ENCODE measurements at regions not wholly inside any gene's neighbourhood (a gene's known extent, or its start where the extent isn't known, plus 50 kb on each side); places are given as distances from the start of the nearest gene placed in this dataset.

- H3K4me1 Mint-ChIP-seq (ENCODE audit: low read depth): peaks cover 9% of the 10 kb centered on the region
- H3K9me3 Mint-ChIP-seq (ENCODE audit: insufficient read depth): no peaks in the 10 kb centered on the region
- ChIA-PET POLR2A (no interaction called here), CTCF (no interaction called here)
- ATAC-seq: no peak
- H3K27ac Mint-ChIP-seq: no peak overlapping the region
- no peak overlapping the region for H3K4me3 Mint-ChIP-seq
- DNase-seq: no peak
- H3K27me3 Mint-ChIP-seq (ENCODE audit: low read depth): no peaks in the 10 kb centered on the region
- no peaks in the 10 kb centered on the region for H3K36me3 Mint-ChIP-seq (ENCODE audit: low read depth)
These were observed 219.8 kb downstream of the C9orf50 start for GRCh38 chr9:129400971-129401622.

DNA sequence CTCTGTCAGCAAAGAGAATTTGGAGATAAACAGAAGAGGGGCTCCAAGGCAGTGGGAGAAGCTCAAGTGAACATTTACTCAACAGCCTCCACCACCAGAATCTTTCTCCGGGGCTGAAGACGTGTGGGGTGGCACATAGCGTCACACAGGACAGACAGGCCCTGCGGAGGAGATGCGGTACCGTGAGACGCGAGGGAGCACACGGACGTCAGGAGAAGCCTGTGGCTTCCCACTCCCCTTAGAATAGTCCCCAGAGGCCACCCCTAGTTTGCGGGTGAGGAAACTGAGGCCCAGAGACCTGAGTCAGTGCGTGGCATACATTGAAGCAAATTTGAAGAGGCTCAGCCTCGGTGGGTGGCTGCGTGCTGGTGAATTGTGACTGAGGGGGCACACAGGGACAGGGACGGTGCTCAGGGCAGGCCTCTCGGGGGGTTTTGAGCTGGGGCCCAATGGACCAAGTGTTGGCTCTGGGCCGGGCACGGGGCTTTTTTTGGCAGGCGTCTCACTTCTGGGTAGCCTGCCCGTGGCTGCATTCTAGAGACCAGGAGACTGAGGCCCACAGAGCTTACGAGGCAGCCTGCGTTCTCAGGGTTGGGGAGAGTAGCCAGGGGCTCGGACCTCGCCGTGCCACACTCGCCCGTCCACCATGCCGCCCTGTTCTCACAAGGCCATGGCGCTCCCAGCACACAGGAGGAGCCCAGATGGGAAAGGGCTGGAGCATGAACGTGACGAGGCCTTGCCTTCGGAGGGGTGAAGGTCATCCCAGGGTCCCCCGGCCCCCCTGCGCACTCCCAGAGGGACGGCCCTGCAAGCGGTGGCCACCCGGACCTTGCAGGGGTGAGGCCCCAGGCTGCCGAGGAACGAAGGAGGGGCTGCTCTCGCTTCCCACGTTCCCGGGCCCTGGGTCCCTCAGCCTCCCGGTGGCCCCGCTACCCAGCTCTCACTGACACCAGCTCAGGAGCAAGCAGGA lies 220.6 kb downstream of the C9orf50 start:
- no peaks in the 10 kb centered on the region for H3K36me3 Mint-ChIP-seq (ENCODE audit: low read depth)
- ChIA-PET POLR2A (no interaction called here), CTCF (no interaction called here)
- no peak overlapping the region for H3K4me3 Mint-ChIP-seq
- peaks cover 9% of the 10 kb centered on the region for H3K4me1 Mint-ChIP-seq (ENCODE audit: low read depth)
- no peaks in the 10 kb centered on the region for H3K27me3 Mint-ChIP-seq (ENCODE audit: low read depth)
- no peaks in the 10 kb centered on the region for H3K9me3 Mint-ChIP-seq (ENCODE audit: insufficient read depth)
- no peak for ATAC-seq
- no peak overlapping the region for H3K27ac Mint-ChIP-seq
- no peak for DNase-seq

DNA sequence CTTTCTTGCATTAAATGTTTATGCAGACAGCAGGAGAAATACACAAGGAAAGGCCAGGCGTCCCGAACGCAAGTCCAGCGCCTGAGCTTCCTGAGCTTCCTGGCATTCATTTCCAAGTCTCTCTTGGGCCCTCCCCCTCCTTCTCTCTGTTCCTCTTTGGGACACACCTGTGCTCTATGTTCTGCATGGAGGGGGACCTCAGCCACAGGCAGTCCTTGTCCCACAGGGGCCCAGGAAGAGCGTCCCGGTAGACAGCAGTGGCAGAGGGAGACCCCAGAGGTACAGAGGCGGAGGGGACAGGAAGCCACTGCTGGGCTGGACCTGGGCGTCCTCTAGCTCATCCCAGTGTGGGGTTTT lies 221.3 kb downstream of the C9orf50 start:
- Mint-ChIP-seq H3K9me3 (ENCODE audit: insufficient read depth) (no peaks in the 10 kb centered on the region), H3K4me3 (no peak overlapping the region), H3K27ac (no peak overlapping the region), H3K27me3 (ENCODE audit: low read depth) (no peaks in the 10 kb centered on the region), H3K4me1 (ENCODE audit: low read depth) (peaks cover 9% of the 10 kb centered on the region), H3K36me3 (ENCODE audit: low read depth) (no peaks in the 10 kb centered on the region)
- ChIA-PET POLR2A (no interaction called here), CTCF (no interaction called here)
- ATAC-seq (no peak), DNase-seq (no peak)

DNA sequence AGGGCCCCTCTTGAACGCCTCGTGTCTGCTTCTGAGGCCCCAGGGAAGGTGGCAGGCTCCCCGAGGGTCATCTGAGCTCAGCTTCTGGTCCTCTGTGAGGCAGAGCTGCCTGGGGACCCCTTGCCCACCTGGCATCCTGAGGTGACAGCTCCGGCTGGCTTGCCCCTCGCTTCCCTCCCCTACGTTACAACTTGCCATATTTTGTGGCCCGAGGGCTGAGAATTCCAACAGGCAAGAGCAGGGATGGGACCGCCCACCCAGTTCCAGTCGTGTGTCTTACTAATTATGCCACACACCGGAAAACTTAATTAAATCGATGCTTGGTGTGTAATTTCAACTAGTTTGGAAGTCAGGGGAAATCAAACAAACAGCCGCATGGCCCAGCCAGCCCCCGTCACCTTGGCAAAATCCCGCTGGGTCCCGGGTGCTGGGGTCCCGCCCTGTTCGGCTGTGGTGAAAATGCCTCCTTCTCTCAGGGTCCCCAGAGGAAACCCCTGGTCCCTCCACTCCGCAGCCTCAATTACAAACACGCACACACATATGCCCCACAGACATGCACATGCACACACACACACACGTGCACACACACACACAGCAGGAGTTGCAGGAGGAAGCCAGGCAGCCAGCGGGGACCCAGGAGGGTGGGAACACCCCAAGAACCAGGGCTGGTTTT lies 221.0 kb upstream of the IER5L start:
- Mint-ChIP-seq H3K27me3 (ENCODE audit: low read depth) (no peaks in the 10 kb centered on the region), H3K4me3 (no peak overlapping the region), H3K36me3 (ENCODE audit: low read depth) (no peaks in the 10 kb centered on the region), H3K27ac (no peak overlapping the region), H3K9me3 (ENCODE audit: insufficient read depth) (no peaks in the 10 kb centered on the region), H3K4me1 (ENCODE audit: low read depth) (peaks cover 9% of the 10 kb centered on the region)
- ChIA-PET CTCF (no interaction called here), POLR2A (no interaction called here)
- ATAC-seq (no peak), DNase-seq (no peak)

DNA sequence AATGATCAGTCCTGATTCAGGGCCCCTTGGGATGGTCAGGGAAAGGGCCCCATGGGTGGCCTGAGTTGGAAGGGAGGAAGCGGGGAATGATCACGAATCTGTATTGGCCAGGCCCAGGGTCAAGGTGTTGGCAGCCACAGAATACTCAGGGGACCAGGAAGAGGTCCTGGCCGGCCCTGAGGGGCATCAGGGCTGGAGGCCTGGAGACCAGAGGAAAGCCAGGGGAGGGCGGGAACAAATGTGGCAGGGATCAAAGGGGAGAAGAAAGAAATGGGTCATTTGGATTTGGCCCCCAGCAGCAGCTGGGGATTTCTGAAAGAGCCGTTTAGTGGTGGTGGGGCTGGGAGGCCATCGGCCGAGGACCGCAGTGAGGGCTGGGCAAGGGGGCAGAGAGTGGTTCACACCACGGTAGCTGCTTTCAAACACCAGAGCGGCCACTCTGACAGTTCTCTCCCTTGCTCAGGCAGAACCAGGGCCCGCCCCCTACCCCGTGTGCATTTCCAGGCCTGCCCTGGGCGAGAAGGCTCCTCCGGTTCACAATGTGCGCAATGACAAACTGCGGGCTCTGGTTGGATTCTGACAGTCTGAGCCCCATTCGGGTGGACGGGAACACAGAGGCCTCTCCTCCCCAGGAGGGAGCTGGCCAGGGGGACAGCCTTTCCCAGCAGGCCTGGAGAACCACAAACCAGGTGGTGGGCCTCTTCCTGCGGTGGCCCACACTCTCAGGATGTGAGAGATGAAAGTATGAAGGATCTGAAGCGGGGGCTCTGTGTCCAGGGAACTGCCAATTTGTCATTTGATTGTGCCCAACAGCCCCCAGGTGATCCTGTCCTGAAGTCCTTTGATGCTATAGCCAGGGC lies 220.3 kb upstream of the IER5L start:
- ChIA-PET POLR2A (no interaction called here), CTCF (no interaction called here)
- no peaks in the 10 kb centered on the region for H3K9me3 Mint-ChIP-seq (ENCODE audit: insufficient read depth)
- H3K4me3 Mint-ChIP-seq: no peak overlapping the region
- H3K4me1 Mint-ChIP-seq (ENCODE audit: low read depth): peaks cover 9% of the 10 kb centered on the region
- no peaks in the 10 kb centered on the region for H3K36me3 Mint-ChIP-seq (ENCODE audit: low read depth)
- no peak for ATAC-seq
- H3K27me3 Mint-ChIP-seq (ENCODE audit: low read depth): no peaks in the 10 kb centered on the region
- H3K27ac Mint-ChIP-seq: no peak overlapping the region
- no peak for DNase-seq

DNA sequence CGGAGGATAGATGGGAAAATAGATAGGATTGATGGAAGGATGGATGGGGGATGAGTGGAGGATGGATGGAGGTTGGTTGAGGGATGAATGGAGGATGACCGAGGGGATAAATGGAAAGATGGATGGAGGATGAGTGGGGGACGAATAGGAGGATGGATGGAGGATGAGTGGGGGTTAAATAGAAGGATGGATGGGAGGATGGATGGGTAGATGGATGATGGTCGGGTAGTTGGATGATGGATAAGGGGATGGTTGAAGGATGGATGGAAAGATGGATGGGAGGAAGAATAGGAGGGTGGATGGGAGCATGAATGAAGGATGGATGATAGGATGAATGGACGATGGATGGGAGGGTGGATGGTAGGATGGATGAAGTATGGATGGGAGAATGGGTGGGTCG lies 219.3 kb upstream of the IER5L start:
- Mint-ChIP-seq H3K27me3 (ENCODE audit: low read depth) (no peaks in the 10 kb centered on the region), H3K4me3 (no peak overlapping the region), H3K36me3 (ENCODE audit: low read depth) (no peaks in the 10 kb centered on the region), H3K9me3 (ENCODE audit: insufficient read depth) (no peaks in the 10 kb centered on the region), H3K27ac (no peak overlapping the region), H3K4me1 (ENCODE audit: low read depth) (peaks cover 9% of the 10 kb centered on the region)
- ATAC-seq (no peak), DNase-seq (no peak)
- ChIA-PET POLR2A (no interaction called here), CTCF (no interaction called here)

DNA sequence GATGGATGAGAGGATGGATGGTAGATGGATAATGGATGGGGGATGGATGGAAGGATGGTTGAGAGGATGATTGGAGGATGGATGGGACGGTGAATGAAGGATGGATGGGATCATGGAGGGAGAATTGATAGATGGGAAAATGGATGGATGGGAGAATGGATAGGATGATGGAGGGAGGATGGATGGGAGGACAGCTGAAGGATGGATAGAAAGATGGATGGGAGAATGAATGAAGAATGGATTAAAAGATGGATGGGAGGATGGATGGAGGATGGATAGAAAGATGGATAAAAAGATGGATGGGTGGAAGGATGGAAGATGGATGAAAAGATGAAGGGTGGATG lies 218.3 kb upstream of the IER5L start:
- peaks cover 7% of the 10 kb centered on the region for H3K4me1 Mint-ChIP-seq (ENCODE audit: low read depth)
- no peak overlapping the region for H3K4me3 Mint-ChIP-seq
- POLR2A ChIA-PET: no interaction called here
- ATAC-seq (no peak), DNase-seq (no peak)
- no peaks in the 10 kb centered on the region for H3K36me3 Mint-ChIP-seq (ENCODE audit: low read depth)
- H3K27ac Mint-ChIP-seq: no peak overlapping the region
- CTCF ChIA-PET: no interaction called here
- H3K27me3 Mint-ChIP-seq (ENCODE audit: low read depth): no peaks in the 10 kb centered on the region
- no peaks in the 10 kb centered on the region for H3K9me3 Mint-ChIP-seq (ENCODE audit: insufficient read depth)

DNA sequence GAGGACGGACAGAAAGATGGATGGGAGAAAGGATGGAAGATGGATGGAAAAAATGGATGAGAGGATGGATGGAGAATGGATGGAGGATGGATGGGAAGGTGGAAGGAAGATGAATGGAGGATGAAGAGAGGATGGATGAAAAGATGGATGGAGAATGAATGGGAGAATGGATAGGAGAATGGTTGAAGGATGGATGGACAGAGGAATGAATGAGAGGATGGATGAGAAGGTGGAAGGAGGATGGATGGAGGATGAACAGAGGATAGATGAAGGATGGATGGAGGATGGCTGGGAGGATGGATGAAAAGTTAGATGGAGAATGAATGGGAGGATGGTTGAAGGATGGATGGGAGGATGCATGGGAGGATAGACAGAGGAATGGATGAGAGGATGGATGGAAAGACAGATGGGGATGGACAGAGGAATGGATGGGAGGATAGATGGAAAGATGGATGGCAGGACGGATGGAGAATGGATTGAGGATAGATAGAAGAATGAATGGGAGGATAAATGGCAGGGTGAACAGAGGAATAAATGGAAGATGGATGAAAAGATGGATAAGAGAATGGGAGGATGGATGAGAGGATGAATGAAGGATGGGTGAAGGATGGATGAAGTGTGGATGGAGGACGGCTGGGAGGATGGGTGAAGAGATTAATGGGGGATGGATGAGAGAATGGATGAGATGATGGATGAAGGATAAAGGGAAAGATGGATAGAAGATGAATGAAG lies 217.7 kb upstream of the IER5L start:
- ChIA-PET POLR2A (no interaction called here), CTCF (no interaction called here)
- ATAC-seq (no peak), DNase-seq (no peak)
- Mint-ChIP-seq H3K9me3 (ENCODE audit: insufficient read depth) (no peaks in the 10 kb centered on the region), H3K4me1 (ENCODE audit: low read depth) (peaks cover 7% of the 10 kb centered on the region), H3K4me3 (no peak overlapping the region), H3K27me3 (ENCODE audit: low read depth) (no peaks in the 10 kb centered on the region), H3K36me3 (ENCODE audit: low read depth) (no peaks in the 10 kb centered on the region), H3K27ac (no peak overlapping the region)

DNA sequence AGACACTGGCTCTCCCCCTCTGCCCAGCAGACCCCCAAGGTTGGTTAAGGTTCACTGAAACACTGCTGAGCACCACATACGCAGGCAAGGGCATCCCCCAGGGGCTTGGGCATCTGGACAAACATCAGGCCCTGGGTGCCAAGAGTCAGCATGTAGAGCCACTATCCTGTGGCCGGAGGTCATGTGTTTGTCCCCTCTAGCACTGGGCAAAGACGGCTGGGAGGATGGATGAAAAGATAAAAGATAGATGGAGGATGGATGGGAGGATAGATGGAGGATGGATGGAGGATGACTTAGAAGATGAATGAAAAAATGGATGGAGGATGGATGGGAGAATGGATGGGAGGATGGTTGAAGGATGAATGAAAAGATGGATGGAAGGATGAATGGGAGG lies 216.8 kb upstream of the IER5L start:
- ChIA-PET CTCF (no interaction called here), POLR2A (no interaction called here)
- Mint-ChIP-seq H3K4me1 (ENCODE audit: low read depth) (peaks cover 7% of the 10 kb centered on the region), H3K36me3 (ENCODE audit: low read depth) (no peaks in the 10 kb centered on the region), H3K9me3 (ENCODE audit: insufficient read depth) (no peaks in the 10 kb centered on the region), H3K27ac (no peak overlapping the region), H3K4me3 (no peak overlapping the region), H3K27me3 (ENCODE audit: low read depth) (no peaks in the 10 kb centered on the region)
- ATAC-seq: no peak
- no peak for DNase-seq

- Mint-ChIP-seq H3K4me3 (no peak overlapping the region), H3K4me1 (ENCODE audit: low read depth) (peaks cover 6% of the 10 kb centered on the region), H3K9me3 (ENCODE audit: insufficient read depth) (no peaks in the 10 kb centered on the region), H3K36me3 (ENCODE audit: low read depth) (no peaks in the 10 kb centered on the region), H3K27me3 (ENCODE audit: low read depth) (no peaks in the 10 kb centered on the region), H3K27ac (no peak overlapping the region)
- DNase-seq (no peak), ATAC-seq (no peak)
- ChIA-PET POLR2A (no interaction called here), CTCF (interaction anchor here (1.2 kb wide), 1 partner anchor 251 kb away, joined by 4 read pairs; no protein-coding TSS in a partner anchor)
These were observed 216.2 kb upstream of the IER5L start for GRCh38 chr9:129394061-129394885.

- Mint-ChIP-seq H3K9me3 (ENCODE audit: insufficient read depth) (no peaks in the 10 kb centered on the region), H3K4me3 (no peak overlapping the region), H3K27ac (no peak overlapping the region), H3K4me1 (ENCODE audit: low read depth) (no peaks in the 10 kb centered on the region), H3K36me3 (ENCODE audit: low read depth) (no peaks in the 10 kb centered on the region), H3K27me3 (ENCODE audit: low read depth) (peaks cover 5% of the 10 kb centered on the region)
- POLR2A ChIA-PET: no interaction called here
- DNase-seq (no peak), ATAC-seq (no peak)
- CTCF ChIA-PET: interaction anchor here (0.8 to 1.2 kb wide), 2 partner anchors 250 to 255 kb away, joined by 3 to 4 read pairs; no protein-coding TSS in a partner anchor
These were observed 215.0 kb upstream of the IER5L start for GRCh38 chr9:129393064-129393463.

Data from activated CD8-positive, alpha-beta T cell treated with anti-CD3 and anti-CD28 coated beads, Interleukin-2, amount 10 ng/mL, durations not matched to agents 7 days and 5 days (primary cell).